ENCODE measurements at regions not wholly inside any gene's neighbourhood (a gene's known extent, or its start where the extent isn't known, plus 50 kb on each side); places are given as distances from the start of the nearest gene placed in this dataset.
"Not testable (repeated sequence)": the region's sequence is repeated elsewhere in the genome, so short reads cannot be mapped to it uniquely, and the experiment has no call there.

GRCh38 chr16:29126616-29127015 lies 141.8 kb downstream of the LAT start:
- Mint-ChIP-seq H3K4me3 (no peak overlapping the region), H3K27ac (ENCODE audit: low read depth) (peak overlapping the region; percentile 76)
- no peak for ATAC-seq (replicated peaks; ENCODE audit: extremely low read depth, poor library complexity, severe bottlenecking)

DNA sequence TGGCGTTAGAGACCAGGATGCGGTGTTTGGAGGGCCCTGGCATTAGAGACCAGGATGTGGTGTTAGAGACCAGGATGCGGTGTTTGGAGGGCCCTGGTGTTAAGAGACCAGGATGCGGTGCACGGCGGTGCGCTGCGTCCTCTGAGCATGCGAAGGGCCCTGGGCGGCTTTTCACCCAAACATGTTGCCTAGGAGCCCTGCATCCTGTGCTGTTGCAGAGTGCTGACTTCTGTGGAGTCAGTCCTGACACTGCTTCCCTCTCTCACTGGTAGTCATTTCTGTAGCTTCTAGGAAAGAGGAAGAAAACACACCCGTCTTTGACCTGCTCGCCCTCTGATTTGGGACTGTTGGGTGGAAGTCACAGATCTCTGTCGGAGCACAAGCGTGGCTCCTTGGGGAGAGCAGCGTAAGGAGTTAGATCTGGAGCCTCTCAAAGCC lies 141.2 kb downstream of the LAT start:
- H3K36me3 Mint-ChIP-seq (ENCODE audit: insufficient read depth) = peaks cover 27% of the 10 kb centered on the region
- H3K4me1 Mint-ChIP-seq = peaks cover 37% of the 10 kb centered on the region
- no peak for DNase-seq (ENCODE audit: low spot score in 2 of 2)
- H3K27ac Mint-ChIP-seq (ENCODE audit: low read depth) = peak overlapping the region; percentile 76
- no peaks in the 10 kb centered on the region for H3K27me3 Mint-ChIP-seq
- no peaks in the 10 kb centered on the region for H3K9me3 Mint-ChIP-seq
- peak; percentile 65 for ATAC-seq (replicated peaks; ENCODE audit: extremely low read depth, poor library complexity, severe bottlenecking)
- peak overlapping the region; percentile 18 for H3K4me3 Mint-ChIP-seq

More at GRCh38 chr16:29126616-29127015, 141.8 kb downstream of the LAT start:
- peaks cover 27% of the 10 kb centered on the region for H3K36me3 Mint-ChIP-seq (ENCODE audit: insufficient read depth)
- peaks cover 37% of the 10 kb centered on the region for H3K4me1 Mint-ChIP-seq
- no peaks in the 10 kb centered on the region for H3K9me3 Mint-ChIP-seq
- no peaks in the 10 kb centered on the region for H3K27me3 Mint-ChIP-seq
- DNase-seq (ENCODE audit: low spot score in 2 of 2) = no peak

GRCh38 chr16:29124828-29125227 lies 140.0 kb downstream of the LAT start:
- Mint-ChIP-seq H3K27ac (ENCODE audit: low read depth) (no peak overlapping the region), H3K27me3 (no peaks in the 10 kb centered on the region), H3K9me3 (no peaks in the 10 kb centered on the region), H3K4me3 (no peak overlapping the region), H3K36me3 (ENCODE audit: insufficient read depth) (peaks cover 31% of the 10 kb centered on the region), H3K4me1 (peaks cover 37% of the 10 kb centered on the region)
- no peak for DNase-seq (ENCODE audit: low spot score in 2 of 2)
- no peak for ATAC-seq (replicated peaks; ENCODE audit: extremely low read depth, poor library complexity, severe bottlenecking)

DNA sequence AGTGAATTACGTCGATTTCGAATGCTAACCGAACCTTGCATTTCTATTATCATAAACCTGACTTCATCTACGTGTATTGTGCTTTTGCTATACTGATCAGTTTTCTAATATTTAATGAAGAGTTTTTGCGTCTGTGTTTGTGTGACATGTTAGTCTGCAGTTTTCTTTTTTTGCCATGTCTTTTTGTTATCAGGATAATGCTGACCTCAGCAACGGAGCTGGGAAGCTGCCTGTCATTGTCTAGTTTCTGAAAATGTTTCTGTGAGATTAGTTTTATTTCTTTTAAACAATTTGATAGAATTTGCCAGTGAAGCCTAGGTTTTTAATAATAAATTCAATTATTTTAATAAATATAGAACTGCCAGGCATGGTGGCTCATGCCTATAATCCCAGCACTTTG lies 139.3 kb downstream of the LAT start:
- ATAC-seq (replicated peaks; ENCODE audit: extremely low read depth, poor library complexity, severe bottlenecking); H3K9me3 Mint-ChIP-seq; DNase-seq (ENCODE audit: low spot score in 2 of 2); H3K27ac Mint-ChIP-seq (ENCODE audit: low read depth); H3K4me3 Mint-ChIP-seq; H3K27me3 Mint-ChIP-seq: not testable (repeated sequence)
- Mint-ChIP-seq H3K4me1 (peaks cover 37% of the 10 kb centered on the region), H3K36me3 (ENCODE audit: insufficient read depth) (peaks cover 33% of the 10 kb centered on the region)

- H3K9me3 Mint-ChIP-seq; H3K4me3 Mint-ChIP-seq; H3K27me3 Mint-ChIP-seq; ATAC-seq (replicated peaks; ENCODE audit: extremely low read depth, poor library complexity, severe bottlenecking); H3K27ac Mint-ChIP-seq (ENCODE audit: low read depth); DNase-seq (ENCODE audit: low spot score in 2 of 2): not testable (repeated sequence)
- peaks cover 38% of the 10 kb centered on the region for H3K36me3 Mint-ChIP-seq (ENCODE audit: insufficient read depth)
- peaks cover 42% of the 10 kb centered on the region for H3K4me1 Mint-ChIP-seq
These were observed 135.8 kb downstream of the LAT start for GRCh38 chr16:29120680-29121079.

- Mint-ChIP-seq H3K36me3 (ENCODE audit: insufficient read depth) (peaks cover 36% of the 10 kb centered on the region), H3K4me1 (peaks cover 53% of the 10 kb centered on the region), H3K27ac (ENCODE audit: low read depth) (peak overlapping the region; percentile 93)
- not testable (repeated sequence) for H3K9me3 Mint-ChIP-seq, H3K4me3 Mint-ChIP-seq, H3K27me3 Mint-ChIP-seq
- ATAC-seq (replicated peaks; ENCODE audit: extremely low read depth, poor library complexity, severe bottlenecking) (peak; percentile 78), DNase-seq (ENCODE audit: low spot score in 2 of 2) (peak in 1 of 2 donors; percentile 62)
These were observed 133.6 kb downstream of the LAT start for GRCh38 chr16:29118301-29118957.

- Mint-ChIP-seq H3K4me1 (peaks cover 53% of the 10 kb centered on the region), H3K4me3 (no peak overlapping the region), H3K36me3 (ENCODE audit: insufficient read depth) (peaks cover 37% of the 10 kb centered on the region), H3K27ac (ENCODE audit: low read depth) (peak overlapping the region; percentile 93), H3K27me3 (no peaks in the 10 kb centered on the region), H3K9me3 (no peaks in the 10 kb centered on the region)
- ATAC-seq (replicated peaks; ENCODE audit: extremely low read depth, poor library complexity, severe bottlenecking) (no peak), DNase-seq (ENCODE audit: low spot score in 2 of 2) (no peak)
These were observed 132.8 kb downstream of the LAT start for GRCh38 chr16:29117631-29118030.

DNA sequence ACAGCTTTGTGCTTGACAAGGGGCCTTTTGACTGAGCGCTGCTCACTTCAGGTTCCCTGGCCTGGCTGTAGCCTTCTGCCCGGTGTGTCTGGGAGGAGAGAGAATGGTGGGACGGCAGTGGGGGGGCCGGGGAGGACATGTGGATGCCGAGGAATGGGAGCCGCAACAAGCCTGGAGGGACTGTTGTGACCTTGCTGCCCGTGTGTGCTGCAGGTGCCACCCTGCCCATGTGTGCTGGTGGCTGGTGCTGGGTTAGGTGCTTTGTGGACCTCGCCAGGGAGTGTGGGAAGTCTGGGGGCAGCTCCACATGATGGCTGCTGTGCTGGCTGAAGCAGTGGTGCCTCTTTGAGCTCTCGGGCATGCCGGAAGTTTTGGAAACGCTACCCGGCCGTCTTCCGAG lies 132.1 kb downstream of the LAT start:
- no peaks in the 10 kb centered on the region for H3K27me3 Mint-ChIP-seq

GRCh38 chr16:29116207-29116606 lies 131.4 kb downstream of the LAT start:
- ATAC-seq (replicated peaks; ENCODE audit: extremely low read depth, poor library complexity, severe bottlenecking); H3K9me3 Mint-ChIP-seq; H3K4me3 Mint-ChIP-seq; H3K27me3 Mint-ChIP-seq; DNase-seq (ENCODE audit: low spot score in 2 of 2): not testable (repeated sequence)
- Mint-ChIP-seq H3K36me3 (ENCODE audit: insufficient read depth) (peaks cover 41% of the 10 kb centered on the region), H3K4me1 (peaks cover 62% of the 10 kb centered on the region), H3K27ac (ENCODE audit: low read depth) (peak overlapping the region; percentile 90)

More for the DNA sequence above, 132.1 kb downstream of the LAT start:
- H3K4me3 Mint-ChIP-seq = no peak overlapping the region
- H3K4me1 Mint-ChIP-seq = peaks cover 55% of the 10 kb centered on the region
- H3K36me3 Mint-ChIP-seq (ENCODE audit: insufficient read depth) = peaks cover 39% of the 10 kb centered on the region
- no peak for DNase-seq (ENCODE audit: low spot score in 2 of 2)
- H3K27ac Mint-ChIP-seq (ENCODE audit: low read depth) = peak overlapping the region; percentile 90
- ATAC-seq (replicated peaks; ENCODE audit: extremely low read depth, poor library complexity, severe bottlenecking) = no peak
- H3K9me3 Mint-ChIP-seq = no peaks in the 10 kb centered on the region

- H3K4me3 Mint-ChIP-seq; DNase-seq (ENCODE audit: low spot score in 2 of 2); H3K9me3 Mint-ChIP-seq; H3K27me3 Mint-ChIP-seq: not testable (repeated sequence)
- Mint-ChIP-seq H3K27ac (ENCODE audit: low read depth) (peak overlapping the region; percentile 90), H3K4me1 (peaks cover 67% of the 10 kb centered on the region), H3K36me3 (ENCODE audit: insufficient read depth) (peaks cover 45% of the 10 kb centered on the region)
- peak; percentile 12 for ATAC-seq (replicated peaks; ENCODE audit: extremely low read depth, poor library complexity, severe bottlenecking)
These were observed 130.9 kb downstream of the LAT start for GRCh38 chr16:29115802-29116141.

- H3K9me3 Mint-ChIP-seq; H3K27me3 Mint-ChIP-seq; DNase-seq (ENCODE audit: low spot score in 2 of 2); ATAC-seq (replicated peaks; ENCODE audit: extremely low read depth, poor library complexity, severe bottlenecking): not testable (repeated sequence)
- Mint-ChIP-seq H3K36me3 (ENCODE audit: insufficient read depth) (peaks cover 47% of the 10 kb centered on the region), H3K4me1 (peaks cover 67% of the 10 kb centered on the region), H3K4me3 (peak overlapping the region; percentile 48), H3K27ac (ENCODE audit: low read depth) (peak overlapping the region; percentile 90)
These were observed 130.3 kb downstream of the LAT start for GRCh38 chr16:29114989-29115801.

DNA sequence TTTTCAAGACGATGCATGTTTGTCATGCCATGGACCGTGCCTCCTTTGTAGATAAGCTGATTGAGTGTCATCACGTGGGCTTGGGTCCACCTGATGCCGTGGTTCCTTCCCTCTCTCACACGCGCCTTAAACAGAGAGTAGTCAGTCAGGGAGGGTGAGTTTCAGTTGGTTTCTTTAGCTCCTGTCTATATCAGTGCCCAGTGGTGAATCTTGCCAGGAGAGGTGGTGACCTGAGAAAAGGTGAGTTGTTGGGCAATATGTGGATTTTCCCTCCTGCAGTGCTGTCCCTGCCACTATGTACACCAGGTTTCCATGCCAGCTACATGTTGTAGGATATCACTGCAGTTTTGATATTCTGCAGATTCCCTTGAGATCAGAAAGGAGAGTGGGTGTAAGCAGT lies 129.7 kb downstream of the LAT start:
- no peak for ATAC-seq (replicated peaks; ENCODE audit: extremely low read depth, poor library complexity, severe bottlenecking)
- Mint-ChIP-seq H3K36me3 (ENCODE audit: insufficient read depth) (peaks cover 43% of the 10 kb centered on the region), H3K27me3 (no peaks in the 10 kb centered on the region), H3K4me1 (peaks cover 67% of the 10 kb centered on the region), H3K4me3 (peak overlapping the region; percentile 48), H3K9me3 (no peaks in the 10 kb centered on the region), H3K27ac (ENCODE audit: low read depth) (peak overlapping the region; percentile 90)
- DNase-seq (ENCODE audit: low spot score in 2 of 2) = no peak

GRCh38 chr16:29113446-29113845 lies 128.6 kb downstream of the LAT start:
- H3K9me3 Mint-ChIP-seq; DNase-seq (ENCODE audit: low spot score in 2 of 2); ATAC-seq (replicated peaks; ENCODE audit: extremely low read depth, poor library complexity, severe bottlenecking); H3K27me3 Mint-ChIP-seq: not testable (repeated sequence)
- Mint-ChIP-seq H3K27ac (ENCODE audit: low read depth) (peak overlapping the region; percentile 97), H3K4me3 (peak overlapping the region; percentile 45), H3K4me1 (peaks cover 64% of the 10 kb centered on the region), H3K36me3 (ENCODE audit: insufficient read depth) (peaks cover 40% of the 10 kb centered on the region)
